Activated T-cell treated with anti-CD3 and anti-CD28 coated beads, Interleukin-2, amount 50 U/mL, for 48 hours (primary cell): ENCODE measurements at regions not wholly inside any gene's neighbourhood (a gene's known extent, or its start where the extent isn't known, plus 50 kb on each side); places are given as distances from the start of the nearest gene placed in this dataset.
A peak's percentile ranks its signal among the peaks of the same experiment; 100 is the strongest.
"Not testable (repeated sequence)": the region's sequence is repeated elsewhere in the genome, so short reads cannot be mapped to it uniquely, and the experiment has no call there.

Experiments used
- DNase-seq, 2 experiments: peaks; one replicate each; pipeline ENCODE4 v3.0.0-alpha.2; 2020

- DNase-seq = no peak
These were observed 86.2 kb downstream of the PRR15 start for GRCh38 chr7:29649876-29650275.

GRCh38 chr7:29651477-29651876 is 87.8 kb downstream of the PRR15 start:
- DNase-seq = no peak

- no peak for DNase-seq
These were observed 88.9 kb downstream of the PRR15 start for GRCh38 chr7:29652556-29652955.

GRCh38 chr7:29654340-29654739 is 90.7 kb downstream of the PRR15 start:
- DNase-seq = not testable (repeated sequence)

GRCh38 chr7:29657288-29657687 is 93.7 kb downstream of the PRR15 start:
- DNase-seq = no peak

GRCh38 chr7:29657856-29658255 is 94.2 kb downstream of the PRR15 start:
- no peak for DNase-seq

- not testable (repeated sequence) for DNase-seq
These were observed 95.6 kb downstream of the PRR15 start for GRCh38 chr7:29659213-29659612.

GRCh38 chr7:29662899-29663298 is 99.3 kb downstream of the PRR15 start:
- not testable (repeated sequence) for DNase-seq

- DNase-seq = not testable (repeated sequence)
These were observed 101.4 kb downstream of the PRR15 start for GRCh38 chr7:29664999-29665398.

GRCh38 chr7:29667096-29667669 is 103.5 kb downstream of the PRR15 start:
- not testable (repeated sequence) for DNase-seq

- not testable (repeated sequence) for DNase-seq
These were observed 107.7 kb downstream of the PRR15 start for GRCh38 chr7:29671286-29671685.

- not testable (repeated sequence) for DNase-seq
These were observed 110.0 kb downstream of the PRR15 start for GRCh38 chr7:29673635-29674034.

GRCh38 chr7:29674626-29675025 is 111.0 kb downstream of the PRR15 start:
- not testable (repeated sequence) for DNase-seq

GRCh38 chr7:29677254-29677653 is 113.6 kb downstream of the PRR15 start:
- not testable (repeated sequence) for DNase-seq

GRCh38 chr7:29679963-29680362 is 116.3 kb downstream of the PRR15 start:
- not testable (repeated sequence) for DNase-seq

GRCh38 chr7:29680601-29681000 is 117.0 kb downstream of the PRR15 start:
- DNase-seq = not testable (repeated sequence)

- not testable (repeated sequence) for DNase-seq
These were observed 120.6 kb downstream of the PRR15 start for GRCh38 chr7:29684151-29684786.

GRCh38 chr7:29684787-29685650 is 121.3 kb upstream of the WIPF3 start:
- peak; percentile 52 to 62 for DNase-seq

GRCh38 chr7:29685651-29686271 is 120.5 kb upstream of the WIPF3 start:
- DNase-seq = not testable (repeated sequence)

GRCh38 chr7:29690510-29690909 is 115.8 kb upstream of the WIPF3 start:
- not testable (repeated sequence) for DNase-seq

- not testable (repeated sequence) for DNase-seq
These were observed 109.9 kb upstream of the WIPF3 start for GRCh38 chr7:29696402-29696801.

GRCh38 chr7:29699723-29700122 is 106.6 kb upstream of the WIPF3 start:
- not testable (repeated sequence) for DNase-seq

- DNase-seq = not testable (repeated sequence)
These were observed 104.8 kb upstream of the WIPF3 start for GRCh38 chr7:29701540-29701939.
